HepG2 (cell line): ENCODE measurements at regions not wholly inside any gene's neighbourhood (a gene's known extent, or its start where the extent isn't known, plus 50 kb on each side); places are given as distances from the start of the nearest gene placed in this dataset.

ENCODE experiments used
- AKAP8 ChIP-seq: sonication (generic); formaldehyde crosslinking; IDR thresholded peaks from 2 replicates; pipeline ENCODE4 v1.5.1; 2020; ENCODE audit warnings: mild to moderate bottlenecking, missing genetic modification reagents
- ARID4A ChIP-seq: sonication (generic); formaldehyde crosslinking; IDR thresholded peaks from 2 replicates; pipeline ENCODE4 v1.5.0; 2020; ENCODE audit warnings: mild to moderate bottlenecking, missing genetic modification reagents, borderline replicate concordance
- CTCF ChIP-seq: sonication (generic); formaldehyde crosslinking; IDR thresholded peaks from 2 replicates; pipeline ENCODE4 v1.5.0; 2020; ENCODE audit warnings: mild to moderate bottlenecking, missing genetic modification reagents, moderate library complexity
- ETS1 ChIP-seq: sonication (generic); formaldehyde crosslinking; IDR thresholded peaks from 2 replicates; pipeline ENCODE4 v1.4.0; 2020; ENCODE audit warnings: missing genetic modification reagents
- GLI4 ChIP-seq: sonication (generic); formaldehyde crosslinking; IDR thresholded peaks from 2 replicates; pipeline ENCODE4 v1.5.1; 2020; ENCODE audit warnings: missing genetic modification reagents, mild to moderate bottlenecking, moderate library complexity, borderline replicate concordance
- HOXA7 ChIP-seq: sonication (generic); formaldehyde crosslinking; IDR thresholded peaks from 2 replicates; pipeline ENCODE4 v1.8.1; 2022; ENCODE audit warnings: mild to moderate bottlenecking, missing genetic modification reagents, moderate library complexity
- IRX3 ChIP-seq: sonication (generic); formaldehyde crosslinking; IDR thresholded peaks from 2 replicates; pipeline ENCODE4 v1.8.1; 2023; ENCODE audit warnings: mild to moderate bottlenecking, low read depth, missing genetic modification reagents, borderline replicate concordance
- KDM6A ChIP-seq: IDR thresholded peaks from 2 replicates; pipeline ENCODE4 v1.6.1; 2016; ENCODE audit warnings: low read depth
- POGK ChIP-seq: sonication (generic); formaldehyde crosslinking; conservative IDR thresholded peaks from 2 replicates; pipeline ENCODE4 v1.8.0; 2022; ENCODE audit warnings: mild to moderate bottlenecking, moderate library complexity, missing genetic modification reagents
- TRIM22 ChIP-seq: fragments of 450-650 bp; IDR thresholded peaks from 2 replicates; pipeline ENCODE4 v1.6.1; 2017
- ZFP36L1 ChIP-seq: sonication (generic); formaldehyde crosslinking; IDR thresholded peaks from 2 replicates; pipeline ENCODE4 v1.8.0; 2022; ENCODE audit warnings: mild to moderate bottlenecking, missing genetic modification reagents, moderate library complexity
- ZKSCAN8 ChIP-seq: IDR thresholded peaks from 2 replicates; pipeline ENCODE4 v1.6.1; 2016; ENCODE audit warnings: borderline replicate concordance, missing genetic modification reagents, missing compliant biosample characterization
- ZNF224 ChIP-seq: sonication (generic); formaldehyde crosslinking; IDR thresholded peaks from 2 replicates; pipeline ENCODE4 v1.5.0; 2020; ENCODE audit warnings: mild to moderate bottlenecking, missing genetic modification reagents
- ZNF512 ChIP-seq: sonication (generic); formaldehyde crosslinking; IDR thresholded peaks from 2 replicates; pipeline ENCODE4 v1.4.0; 2020; ENCODE audit warnings: mild to moderate bottlenecking, missing genetic modification reagents
- ZNF530 ChIP-seq: sonication (generic); formaldehyde crosslinking; IDR thresholded peaks from 2 replicates; pipeline ENCODE4 v1.5.0; 2020; ENCODE audit warnings: low read depth, mild to moderate bottlenecking, missing genetic modification reagents

- TF ChIP-seq ARID4A (CRISPR knock-in tag), result peak; percentile 53; the same call in 1 of the 2 replicates
- no peak for TF ChIP-seq POGK (CRISPR knock-in tag)
- no peak for TF ChIP-seq AKAP8 (CRISPR knock-in tag)
- TF ChIP-seq ZNF530, result no peak
- no peak for TF ChIP-seq ZNF512 (CRISPR knock-in tag)
- TF ChIP-seq TRIM22, result no peak
- peak; percentile 33; the same call in 1 of the 2 replicates for TF ChIP-seq KDM6A
- TF ChIP-seq ETS1, result no peak
- TF ChIP-seq IRX3 (CRISPR knock-in tag), result no peak
- no peak for TF ChIP-seq ZNF224 (CRISPR knock-in tag)
- no peak for TF ChIP-seq ZFP36L1 (CRISPR knock-in tag)
- TF ChIP-seq HOXA7 (CRISPR knock-in tag), result no peak
- TF ChIP-seq GLI4 (CRISPR knock-in tag), result no peak
- no peak for TF ChIP-seq ZKSCAN8 (CRISPR knock-in tag)
- peak; percentile 32; the same call in 1 of the 2 replicates for TF ChIP-seq CTCF
Observed at GRCh38 chr10:30527623-30528428, 93.8 kb downstream of the MAP3K8 start (continued).
